SHP77 (cell line): ENCODE measurements at regions not wholly inside any gene's neighbourhood (a gene's known extent, or its start where the extent isn't known, plus 50 kb on each side); places are given as distances from the start of the nearest gene placed in this dataset.

Source experiments
- DNase-seq, 2 experiments: peaks; one replicate each; lab custom pipeline; 2025; lab: John Stamatoyannopoulos, UW

DNA sequence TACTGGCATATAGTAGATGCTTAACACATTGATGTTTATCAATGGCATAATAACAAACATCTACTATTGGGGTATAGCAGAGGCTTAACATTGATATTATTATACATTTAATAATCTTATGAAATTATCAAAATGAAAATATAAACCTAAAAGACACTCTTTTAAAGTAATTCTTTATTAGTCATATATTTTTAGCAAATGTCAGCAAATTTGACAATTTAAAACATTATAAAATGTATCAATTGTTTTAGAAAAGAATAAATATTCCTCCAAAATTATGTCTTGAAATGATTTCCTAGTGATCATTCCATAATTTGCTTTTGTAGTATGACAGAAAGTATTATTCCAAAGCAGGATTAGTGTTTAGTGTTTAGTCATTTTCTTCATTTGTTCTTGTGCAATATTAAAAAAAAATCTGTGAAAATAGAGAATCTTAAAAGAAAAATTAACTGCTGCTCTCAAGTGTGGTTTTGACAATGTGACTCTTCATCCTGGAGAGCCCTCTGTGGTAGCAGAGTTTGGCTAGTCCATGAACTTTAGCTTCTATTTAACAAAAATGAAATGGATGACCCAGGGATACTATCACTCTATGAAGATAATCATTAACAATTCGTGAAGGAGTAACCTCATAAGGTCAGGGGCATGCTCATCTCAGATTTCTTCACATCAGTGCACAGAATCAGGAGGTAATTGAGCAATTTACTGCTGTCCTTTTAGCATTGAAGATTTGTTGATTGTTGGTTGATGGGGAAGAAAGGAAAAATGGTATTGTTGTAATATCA lies 1018.5 kb downstream of the LRFN5 start:
- DNase-seq: no peak

- DNase-seq: no peak
Measured at GRCh38 chr14:42617005-42617404, 1010.3 kb downstream of the LRFN5 start.

DNA sequence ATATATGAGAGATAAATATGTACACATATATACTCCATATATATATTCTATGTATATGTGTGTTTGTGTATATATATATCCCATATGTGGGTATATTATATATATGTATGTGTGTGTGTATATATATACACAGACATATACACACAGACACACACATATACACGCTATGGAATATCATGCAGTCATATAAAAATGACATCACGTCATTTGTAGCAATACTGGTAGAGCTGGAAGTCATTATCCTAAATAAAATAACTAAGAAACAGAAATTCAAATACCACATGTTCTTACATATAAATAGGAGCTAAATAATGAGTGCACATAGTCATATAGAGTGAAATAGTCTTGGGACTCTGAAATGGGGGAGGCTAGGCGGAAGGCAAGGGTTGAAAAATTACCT lies 1000.2 kb downstream of the LRFN5 start:
- DNase-seq: no peak

- DNase-seq: no peak
Measured at GRCh38 chr14:42602336-42602845, 995.7 kb downstream of the LRFN5 start.

DNA sequence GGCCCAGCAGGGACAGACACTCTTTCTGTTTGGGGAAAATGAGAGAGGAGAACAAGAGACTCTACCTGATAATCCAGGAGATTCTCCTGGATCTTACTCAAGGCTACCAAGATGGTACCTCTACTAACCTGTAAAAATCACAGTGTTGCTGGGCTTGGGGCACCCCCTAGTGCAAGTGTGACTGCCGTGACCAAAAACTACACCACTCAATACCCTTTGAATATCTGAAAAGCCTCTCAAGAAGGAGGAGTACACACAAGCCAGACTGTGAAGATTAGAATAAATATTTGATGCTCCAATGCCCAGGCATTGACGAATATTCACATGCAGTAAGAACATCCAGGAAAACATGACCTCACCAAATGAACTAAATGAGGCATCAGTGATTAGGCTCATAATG lies 965.4 kb downstream of the LRFN5 start:
- no peak for DNase-seq

DNA sequence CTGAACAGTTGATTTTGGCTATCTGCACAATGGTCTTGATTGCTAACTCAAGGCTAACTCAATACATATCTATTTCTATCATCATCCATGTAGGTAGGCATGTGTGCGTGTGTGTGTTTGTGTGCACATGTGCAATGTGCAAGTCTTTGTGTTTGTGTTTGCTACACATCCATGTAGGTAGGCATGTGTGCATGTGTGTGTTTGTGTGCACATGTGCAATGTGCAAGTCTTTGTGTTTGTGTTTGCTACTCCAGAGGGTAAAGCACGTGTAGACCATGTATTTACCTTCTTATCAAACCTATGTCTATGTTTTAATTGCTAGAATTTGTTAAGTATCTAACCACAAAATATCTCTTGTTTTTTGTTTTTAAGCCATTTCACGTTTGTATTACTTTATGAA lies 962.6 kb downstream of the LRFN5 start:
- DNase-seq: no peak

GRCh38 chr14:42565556-42565955 lies 958.9 kb downstream of the LRFN5 start:
- no peak for DNase-seq

DNA sequence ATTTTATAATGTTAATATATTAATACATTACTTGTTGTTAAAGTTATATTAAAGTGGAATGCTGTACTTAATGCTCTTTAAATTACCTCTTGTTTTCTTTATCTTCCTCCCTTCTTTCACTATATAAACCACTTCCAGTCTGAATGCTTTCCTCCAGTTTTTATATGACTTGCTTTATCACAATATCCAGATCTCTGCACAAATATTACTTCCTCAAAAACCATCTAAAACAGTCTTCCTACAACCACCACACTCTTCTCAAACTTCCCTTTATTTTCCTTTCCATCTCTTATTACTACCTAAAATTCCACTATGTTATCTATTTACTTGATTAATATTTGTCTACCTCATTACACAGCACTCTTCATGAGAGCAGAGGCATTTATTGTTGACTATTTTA lies 956.6 kb downstream of the LRFN5 start:
- DNase-seq: no peak

DNA sequence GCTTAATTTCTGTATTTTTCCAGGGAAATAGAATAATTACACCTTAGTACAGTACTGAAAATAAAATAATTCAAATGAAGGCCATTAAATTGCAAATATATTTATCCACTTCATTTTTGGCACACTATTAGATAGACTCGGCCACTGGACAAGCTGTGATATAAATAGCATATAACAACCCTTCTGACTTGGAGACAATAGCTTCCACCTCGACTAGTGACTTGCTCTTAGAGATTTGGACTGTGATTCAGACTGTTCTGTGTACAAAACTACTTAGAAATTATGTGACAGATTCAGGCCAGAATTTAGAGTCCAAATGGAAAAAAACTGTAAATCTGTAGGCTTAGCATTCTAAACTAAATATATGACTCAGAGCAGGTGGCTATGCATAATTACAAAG lies 949.9 kb downstream of the LRFN5 start:
- no peak for DNase-seq

- DNase-seq: no peak
Measured at GRCh38 chr14:42555365-42555764, 948.7 kb downstream of the LRFN5 start.

- no peak for DNase-seq
Measured at GRCh38 chr14:42554091-42554490, 947.4 kb downstream of the LRFN5 start.

DNA sequence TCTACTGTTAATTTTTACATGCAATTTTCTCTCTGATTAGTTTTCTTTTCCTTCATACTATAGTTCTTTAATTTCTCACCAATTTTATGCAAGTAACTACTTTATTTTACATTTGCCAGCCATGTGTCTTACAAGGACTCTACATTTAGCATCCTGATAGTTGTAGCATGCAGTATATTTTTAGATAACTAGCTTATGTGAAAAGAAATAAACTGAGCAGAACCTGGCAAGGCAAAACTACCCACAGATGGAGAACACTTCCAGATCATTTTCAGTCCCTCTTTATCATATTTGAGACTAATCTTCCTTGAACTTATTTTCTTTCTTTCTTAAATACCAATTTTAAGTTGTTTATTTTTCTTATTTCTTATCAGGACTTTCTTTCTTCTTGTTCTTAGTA lies 943.6 kb downstream of the LRFN5 start:
- DNase-seq: no peak

- DNase-seq: no peak
Measured at GRCh38 chr14:42548349-42548748, 941.7 kb downstream of the LRFN5 start.

DNA sequence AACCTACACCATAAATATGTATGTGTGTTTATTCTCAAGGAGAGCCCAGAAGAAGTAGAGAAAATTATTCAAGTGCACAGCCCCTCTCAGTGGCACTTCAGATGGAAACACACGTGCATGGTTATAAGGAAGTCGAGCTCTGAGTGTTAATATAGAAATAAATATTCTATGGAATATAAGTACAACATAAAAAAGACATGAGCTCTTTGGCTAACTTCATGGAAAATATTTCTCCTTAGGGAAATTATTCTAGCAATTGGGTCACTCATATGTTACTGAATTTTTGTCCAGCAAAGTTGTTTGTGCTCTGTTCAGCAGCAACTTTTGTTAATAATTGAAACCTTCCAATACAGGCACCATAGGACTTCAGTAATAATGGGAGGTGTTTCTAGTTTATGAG lies 939.0 kb downstream of the LRFN5 start:
- no peak for DNase-seq

DNA sequence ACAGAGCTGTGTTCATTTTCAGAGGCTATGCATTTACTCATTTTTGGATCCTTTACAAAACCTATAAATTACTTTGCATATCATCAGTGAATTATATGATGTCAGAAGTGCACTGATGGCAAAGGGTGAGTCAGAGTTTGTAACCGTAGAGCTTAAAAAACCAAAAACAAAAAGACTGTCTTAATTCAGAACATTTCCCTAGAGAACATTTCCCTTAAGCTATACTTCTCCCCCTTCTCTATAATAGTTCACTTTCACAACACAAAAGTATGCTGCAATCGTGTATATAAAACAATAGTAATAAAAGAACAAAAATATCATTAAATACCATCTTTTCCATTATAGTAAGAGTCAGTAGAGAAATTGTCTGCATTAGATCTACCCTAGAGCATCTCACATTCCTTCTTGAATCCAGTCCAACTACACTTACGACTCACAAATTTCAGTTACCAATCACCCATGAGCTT lies 934.9 kb downstream of the LRFN5 start:
- no peak for DNase-seq

GRCh38 chr14:42535397-42535796 lies 928.7 kb downstream of the LRFN5 start:
- no peak for DNase-seq

DNA sequence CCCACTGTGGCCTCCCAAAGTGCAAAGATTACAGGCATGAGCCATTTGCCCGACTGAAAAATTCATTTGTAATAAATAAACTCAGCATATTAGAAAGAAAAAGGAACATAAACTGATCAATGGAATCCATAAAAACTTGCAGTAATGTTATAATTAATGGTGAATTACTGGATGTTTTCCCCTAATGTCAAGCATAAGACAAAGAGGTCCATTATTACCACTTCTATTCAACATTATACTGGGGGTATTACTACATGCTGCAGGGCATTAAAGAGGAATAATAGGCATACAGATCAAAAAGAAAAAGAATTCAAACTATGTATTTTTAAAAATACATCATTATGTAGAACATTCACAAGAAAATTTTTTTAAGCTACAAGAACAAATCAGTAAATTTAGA lies 926.8 kb downstream of the LRFN5 start:
- DNase-seq: no peak

DNA sequence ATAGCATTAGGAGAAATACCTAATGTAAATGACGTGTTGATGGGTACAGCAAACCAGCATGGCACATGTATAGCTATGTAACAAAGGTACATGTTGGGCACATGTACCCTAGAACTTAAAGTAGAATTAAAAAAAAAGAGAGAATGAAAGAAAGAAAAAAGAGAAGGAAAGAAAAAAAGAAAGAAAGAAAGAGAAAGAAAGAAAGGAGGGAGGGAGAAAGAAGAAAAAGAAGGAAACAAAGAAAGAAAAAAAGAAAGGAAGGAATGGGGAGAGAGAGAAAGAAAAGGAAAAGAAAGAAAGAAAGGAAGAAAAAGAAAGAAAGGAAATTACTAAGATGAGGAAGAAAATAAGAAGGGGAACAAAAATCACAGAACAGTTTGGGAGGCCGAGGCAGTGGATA lies 925.5 kb downstream of the LRFN5 start:
- no peak for DNase-seq

GRCh38 chr14:42527141-42527540 lies 920.5 kb downstream of the LRFN5 start:
- DNase-seq: no peak

- no peak for DNase-seq
Measured at GRCh38 chr14:42523666-42524065, 917.0 kb downstream of the LRFN5 start.

DNA sequence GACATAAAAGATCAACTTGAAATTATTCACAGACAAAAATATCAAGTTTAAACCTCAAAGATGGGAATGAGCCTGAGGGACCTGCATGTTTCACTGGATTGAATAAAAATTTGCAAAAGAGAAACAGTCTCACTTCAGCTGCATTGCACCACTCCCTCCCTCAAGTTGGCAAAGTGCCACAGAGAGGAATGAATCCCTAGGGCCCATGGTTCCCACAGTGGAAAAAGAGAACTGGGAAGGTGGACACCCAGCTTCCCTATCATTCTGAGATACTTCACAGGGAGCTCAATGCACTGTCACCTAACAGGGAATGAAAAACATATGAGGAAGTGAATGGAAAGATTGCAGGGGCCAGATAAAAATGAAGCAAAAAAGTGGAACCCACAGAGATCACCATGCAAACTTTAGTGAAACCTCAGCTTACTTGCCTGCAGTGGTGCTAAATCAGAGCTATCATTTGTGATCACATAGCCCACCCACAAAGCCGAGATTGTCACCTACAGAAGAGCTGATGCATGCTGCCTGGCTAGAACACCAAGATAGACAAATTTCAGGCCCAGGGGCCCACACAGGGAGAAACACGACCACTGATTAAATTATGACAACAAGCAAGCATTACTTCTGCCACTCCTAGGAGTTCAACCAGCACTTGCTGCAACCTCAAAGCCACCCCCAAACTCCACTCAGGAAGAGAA lies 911.3 kb downstream of the LRFN5 start:
- no peak for DNase-seq

GRCh38 chr14:42513837-42514236 lies 907.2 kb downstream of the LRFN5 start:
- DNase-seq: no peak

GRCh38 chr14:42510071-42510470 lies 903.4 kb downstream of the LRFN5 start:
- no peak for DNase-seq
